ENCODE measurements at regions not wholly inside any gene's neighbourhood (a gene's known extent, or its start where the extent isn't known, plus 50 kb on each side); places are given as distances from the start of the nearest gene placed in this dataset.

DNA sequence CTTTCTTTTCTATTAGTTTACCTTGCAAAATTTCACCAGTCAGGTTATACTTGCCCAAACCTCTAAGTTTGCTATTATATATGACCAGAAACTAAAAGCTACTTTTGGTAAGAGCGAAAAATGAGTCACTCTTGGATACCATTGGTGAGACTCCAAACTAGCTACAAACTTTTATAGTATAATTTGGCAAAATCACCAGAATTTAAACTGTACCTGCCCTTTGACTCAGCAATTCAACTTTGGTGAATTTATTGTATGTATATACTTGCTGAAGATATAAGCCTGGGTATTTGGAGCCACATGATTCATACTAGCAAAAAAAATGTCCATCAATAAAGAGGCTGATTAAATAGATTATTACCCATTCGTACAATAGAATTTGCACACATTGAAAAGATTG, 178.7 kb upstream of the STEAP1 start:
- Histone ChIP-seq H3K36me3 (ENCODE audit: insufficient read depth, low read length) (no peaks in the 10 kb centered on the region), H3K4me1 (ENCODE audit: control insufficient read depth, insufficient read depth, low read length, unreplicated experiment) (no peaks in the 10 kb centered on the region), H3K27ac (ENCODE audit: low read depth, low read length) (no peak overlapping the region), H3K79me2 (ENCODE audit: control insufficient read depth, insufficient read depth, low read length, unreplicated experiment) (no peaks in the 10 kb centered on the region), H3K27me3 (ENCODE audit: insufficient read depth, low read length) (no peaks in the 10 kb centered on the region), H3K4me3 (ENCODE audit: low read depth, low read length) (no peak overlapping the region), H2AFZ (ENCODE audit: low read length, unreplicated experiment) (no peak overlapping the region)

DNA sequence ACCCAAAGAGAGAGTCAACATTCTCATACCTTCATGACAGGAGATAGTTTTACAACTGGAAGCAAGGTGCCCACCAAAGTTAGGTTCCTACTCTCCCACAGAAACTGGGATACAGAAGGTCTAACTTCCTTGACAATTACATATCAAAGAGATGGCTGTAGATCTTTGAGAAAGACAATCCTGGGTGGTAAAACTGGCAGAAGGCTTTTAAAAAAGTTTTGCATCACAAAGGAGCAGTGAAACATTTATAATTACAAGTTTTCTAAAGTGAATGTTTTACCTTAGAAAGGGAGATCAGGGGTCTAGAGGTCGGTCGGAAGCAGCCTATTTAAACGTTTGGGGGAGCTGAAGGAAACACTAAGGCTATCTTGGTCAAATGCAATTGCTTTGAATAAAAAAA, 166.6 kb upstream of the STEAP1 start:
- H3K27ac ChIP-seq (ENCODE audit: low read depth, low read length) = no peak overlapping the region

DNA sequence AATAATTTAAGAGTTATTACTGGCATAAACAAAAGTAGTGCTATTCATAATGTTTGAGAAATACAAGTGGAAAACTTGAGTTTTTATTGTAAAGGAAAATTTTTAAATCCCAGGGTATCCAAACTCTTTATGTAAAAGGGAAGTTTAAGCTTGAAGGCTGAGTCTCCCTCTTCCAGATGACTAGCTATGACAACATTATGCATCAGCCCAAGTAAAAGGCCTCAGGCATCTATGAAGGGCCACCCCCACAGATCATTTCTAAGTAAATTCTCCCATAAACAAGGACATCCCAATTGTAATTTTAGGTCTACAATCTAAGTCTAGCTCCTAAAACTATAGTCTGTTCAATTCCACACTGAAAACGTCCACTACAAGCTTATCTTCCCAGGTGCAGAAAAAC, 166.2 kb upstream of the STEAP1 start:
- Histone ChIP-seq H3K36me3 (ENCODE audit: insufficient read depth, low read length) (no peaks in the 10 kb centered on the region), H3K4me3 (ENCODE audit: low read depth, low read length) (no peak overlapping the region), H3K4me1 (ENCODE audit: control insufficient read depth, insufficient read depth, low read length, unreplicated experiment) (no peaks in the 10 kb centered on the region), H2AFZ (ENCODE audit: low read length, unreplicated experiment) (no peak overlapping the region), H3K79me2 (ENCODE audit: control insufficient read depth, insufficient read depth, low read length, unreplicated experiment) (no peaks in the 10 kb centered on the region), H3K27me3 (ENCODE audit: insufficient read depth, low read length) (no peaks in the 10 kb centered on the region), H3K27ac (ENCODE audit: low read depth, low read length) (no peak overlapping the region)

More for the DNA sequence above, 166.6 kb upstream of the STEAP1 start:
- Histone ChIP-seq H2AFZ (ENCODE audit: low read length, unreplicated experiment) (no peak overlapping the region), H3K4me3 (ENCODE audit: low read depth, low read length) (no peak overlapping the region), H3K4me1 (ENCODE audit: control insufficient read depth, insufficient read depth, low read length, unreplicated experiment) (no peaks in the 10 kb centered on the region), H3K36me3 (ENCODE audit: insufficient read depth, low read length) (no peaks in the 10 kb centered on the region), H3K27me3 (ENCODE audit: insufficient read depth, low read length) (no peaks in the 10 kb centered on the region), H3K79me2 (ENCODE audit: control insufficient read depth, insufficient read depth, low read length, unreplicated experiment) (no peaks in the 10 kb centered on the region)

DNA sequence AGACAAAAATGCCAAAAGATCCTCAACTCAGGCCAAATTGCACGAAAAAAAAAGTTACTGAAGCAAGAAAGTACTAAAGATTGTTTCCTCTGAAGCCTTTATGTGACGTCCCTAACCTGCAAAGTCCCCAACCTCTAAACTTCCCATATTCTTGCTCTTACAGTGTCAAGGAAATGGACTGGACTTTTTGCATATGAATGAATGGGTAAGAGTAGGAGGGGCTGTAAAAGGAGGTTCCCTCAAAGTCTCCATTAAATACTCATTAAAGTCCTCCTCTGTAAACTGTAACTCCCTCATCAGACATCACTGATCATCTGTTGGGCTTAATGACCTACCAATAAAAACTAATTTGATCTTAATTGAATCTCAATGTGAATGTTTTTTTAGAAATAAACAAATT, 164.8 kb upstream of the STEAP1 start:
- no peaks in the 10 kb centered on the region for H3K27me3 ChIP-seq (ENCODE audit: insufficient read depth, low read length)
- H3K4me1 ChIP-seq (ENCODE audit: control insufficient read depth, insufficient read depth, low read length, unreplicated experiment) = no peaks in the 10 kb centered on the region
- H3K79me2 ChIP-seq (ENCODE audit: control insufficient read depth, insufficient read depth, low read length, unreplicated experiment) = no peaks in the 10 kb centered on the region
- no peaks in the 10 kb centered on the region for H3K36me3 ChIP-seq (ENCODE audit: insufficient read depth, low read length)
- H2AFZ ChIP-seq (ENCODE audit: low read length, unreplicated experiment) = no peak overlapping the region
- H3K4me3 ChIP-seq (ENCODE audit: low read depth, low read length) = no peak overlapping the region
- no peak overlapping the region for H3K27ac ChIP-seq (ENCODE audit: low read depth, low read length)

DNA sequence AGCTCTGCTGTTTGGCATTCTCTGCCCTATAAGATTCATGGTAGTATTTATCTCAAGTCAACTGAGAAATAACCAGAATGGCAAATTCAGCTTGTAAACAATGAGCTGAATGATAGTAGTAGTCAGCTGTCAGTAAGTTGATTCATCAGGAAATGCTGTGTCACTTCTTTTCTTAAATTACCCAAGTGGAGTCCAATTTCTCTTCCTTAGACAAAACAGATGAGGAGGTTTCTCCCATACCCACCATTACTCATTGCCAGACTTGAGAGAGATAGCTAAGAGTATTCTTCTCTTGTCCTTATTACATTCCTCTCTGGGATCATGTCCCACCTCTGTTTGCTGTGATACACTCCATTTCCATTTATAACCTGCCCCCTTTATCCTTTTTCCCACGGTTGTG, 159.8 kb upstream of the STEAP1 start:
- Histone ChIP-seq H3K79me2 (ENCODE audit: control insufficient read depth, insufficient read depth, low read length, unreplicated experiment) (no peaks in the 10 kb centered on the region), H3K27me3 (ENCODE audit: insufficient read depth, low read length) (no peaks in the 10 kb centered on the region), H3K4me3 (ENCODE audit: low read depth, low read length) (no peak overlapping the region), H3K27ac (ENCODE audit: low read depth, low read length) (no peak overlapping the region), H2AFZ (ENCODE audit: low read length, unreplicated experiment) (no peak overlapping the region), H3K36me3 (ENCODE audit: insufficient read depth, low read length) (no peaks in the 10 kb centered on the region), H3K4me1 (ENCODE audit: control insufficient read depth, insufficient read depth, low read length, unreplicated experiment) (no peaks in the 10 kb centered on the region)

DNA sequence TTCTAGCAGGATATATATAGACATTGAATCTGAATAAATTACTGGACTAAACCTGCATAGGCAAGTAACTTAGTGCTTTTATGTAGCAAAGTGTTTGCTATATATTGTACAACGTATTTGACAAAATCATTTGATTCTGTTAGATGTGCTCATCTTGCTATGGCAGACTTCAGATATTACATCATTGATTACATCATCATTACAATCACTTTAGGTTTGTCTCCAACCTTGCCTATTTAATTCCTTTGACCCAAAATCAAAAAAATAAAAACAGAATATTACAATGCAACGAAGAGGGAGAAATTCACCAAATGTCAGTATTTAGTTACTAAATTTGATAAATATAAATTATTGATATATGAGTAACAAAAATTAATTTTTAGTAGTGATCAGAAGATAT, 155.7 kb upstream of the STEAP1 start:
- no peak overlapping the region for H2AFZ ChIP-seq (ENCODE audit: low read length, unreplicated experiment)

DNA sequence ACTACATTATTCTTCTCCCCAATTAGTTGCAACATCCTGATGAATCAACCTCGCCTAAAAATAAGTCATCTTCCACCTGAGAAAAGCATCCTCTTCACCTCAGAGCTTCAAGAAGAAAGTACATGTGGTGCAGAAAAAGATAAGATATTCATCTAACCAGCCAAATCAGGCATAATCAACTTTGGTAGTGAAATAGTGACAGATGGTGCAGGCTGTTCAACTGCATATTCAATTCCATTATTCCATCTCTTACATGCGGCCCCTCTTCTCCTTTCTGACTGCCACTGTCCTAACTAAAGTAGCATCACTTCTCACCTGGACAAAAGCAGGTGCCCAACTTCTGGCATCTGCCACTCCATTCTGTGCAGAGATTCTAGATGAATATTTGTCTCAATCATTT, 148.4 kb upstream of the STEAP1 start:
- Histone ChIP-seq H3K27ac (ENCODE audit: low read depth, low read length) (no peak overlapping the region), H3K79me2 (ENCODE audit: control insufficient read depth, insufficient read depth, low read length, unreplicated experiment) (no peaks in the 10 kb centered on the region), H3K4me1 (ENCODE audit: control insufficient read depth, insufficient read depth, low read length, unreplicated experiment) (no peaks in the 10 kb centered on the region), H3K4me3 (ENCODE audit: low read depth, low read length) (no peak overlapping the region), H3K36me3 (ENCODE audit: insufficient read depth, low read length) (no peaks in the 10 kb centered on the region), H3K27me3 (ENCODE audit: insufficient read depth, low read length) (no peaks in the 10 kb centered on the region), H2AFZ (ENCODE audit: low read length, unreplicated experiment) (no peak overlapping the region)

More for the DNA sequence above, 155.7 kb upstream of the STEAP1 start:
- no peak overlapping the region for H3K27ac ChIP-seq (ENCODE audit: low read depth, low read length)
- no peaks in the 10 kb centered on the region for H3K36me3 ChIP-seq (ENCODE audit: insufficient read depth, low read length)
- H3K27me3 ChIP-seq (ENCODE audit: insufficient read depth, low read length) = no peaks in the 10 kb centered on the region
- no peak overlapping the region for H3K4me3 ChIP-seq (ENCODE audit: low read depth, low read length)
- H3K79me2 ChIP-seq (ENCODE audit: control insufficient read depth, insufficient read depth, low read length, unreplicated experiment) = no peaks in the 10 kb centered on the region
- no peaks in the 10 kb centered on the region for H3K4me1 ChIP-seq (ENCODE audit: control insufficient read depth, insufficient read depth, low read length, unreplicated experiment)

DNA sequence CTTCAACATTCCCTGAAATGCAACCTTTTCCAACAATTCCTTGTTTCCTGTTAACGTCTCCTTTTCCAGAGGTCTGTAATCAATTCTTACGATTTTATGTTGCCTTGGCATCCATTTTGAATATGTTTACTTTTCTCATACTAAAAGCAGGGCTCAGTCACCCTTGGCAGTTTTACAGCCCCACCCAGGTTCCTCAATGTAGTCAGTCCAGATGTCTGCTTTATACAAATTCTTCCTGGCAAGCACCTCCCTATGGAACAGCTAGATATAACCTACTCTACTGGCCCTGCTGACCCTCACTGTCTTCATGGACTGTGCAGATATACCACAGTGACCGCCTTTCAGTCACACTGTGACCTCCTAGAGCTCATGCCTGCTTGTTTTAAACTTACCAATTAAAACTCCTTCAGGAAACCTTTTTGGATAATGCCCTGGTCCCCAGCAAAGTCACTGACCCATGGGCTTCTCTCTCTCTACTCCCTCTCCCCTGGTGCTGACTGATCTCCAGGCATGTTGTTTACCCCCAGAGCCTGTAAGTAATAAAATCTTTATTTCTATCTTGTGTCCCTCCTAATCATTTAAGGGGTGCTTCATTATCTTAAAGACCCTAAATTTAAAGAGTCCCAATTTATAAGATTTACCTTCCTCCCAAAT, 147.1 kb upstream of the STEAP1 start:
- Histone ChIP-seq H2AFZ (ENCODE audit: low read length, unreplicated experiment) (no peak overlapping the region), H3K27me3 (ENCODE audit: insufficient read depth, low read length) (no peaks in the 10 kb centered on the region), H3K36me3 (ENCODE audit: insufficient read depth, low read length) (no peaks in the 10 kb centered on the region), H3K4me3 (ENCODE audit: low read depth, low read length) (no peak overlapping the region), H3K79me2 (ENCODE audit: control insufficient read depth, insufficient read depth, low read length, unreplicated experiment) (no peaks in the 10 kb centered on the region), H3K27ac (ENCODE audit: low read depth, low read length) (no peak overlapping the region), H3K4me1 (ENCODE audit: control insufficient read depth, insufficient read depth, low read length, unreplicated experiment) (no peaks in the 10 kb centered on the region)

DNA sequence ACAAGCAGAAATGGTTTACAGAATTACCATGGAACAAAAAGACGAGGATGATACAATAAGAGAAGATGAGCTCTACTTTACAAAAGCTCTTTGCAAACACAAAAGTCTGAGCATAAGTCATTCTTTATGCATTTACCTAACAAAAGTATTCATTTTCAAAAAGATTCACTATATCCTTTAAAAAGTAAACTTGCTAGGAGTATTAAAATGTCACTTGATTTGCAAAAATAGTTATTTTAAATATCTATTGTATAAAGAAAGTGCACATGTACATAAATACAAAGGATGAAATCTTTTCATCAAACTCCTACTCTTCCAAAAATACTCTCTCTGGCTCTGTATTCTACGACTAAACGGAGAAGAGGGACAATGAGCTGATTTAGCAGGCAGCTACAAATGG, 146.4 kb upstream of the STEAP1 start:
- no peak overlapping the region for H3K27ac ChIP-seq (ENCODE audit: low read depth, low read length)
- H3K79me2 ChIP-seq (ENCODE audit: control insufficient read depth, insufficient read depth, low read length, unreplicated experiment) = no peaks in the 10 kb centered on the region
- no peak overlapping the region for H2AFZ ChIP-seq (ENCODE audit: low read length, unreplicated experiment)
- H3K36me3 ChIP-seq (ENCODE audit: insufficient read depth, low read length) = no peaks in the 10 kb centered on the region
- no peaks in the 10 kb centered on the region for H3K4me1 ChIP-seq (ENCODE audit: control insufficient read depth, insufficient read depth, low read length, unreplicated experiment)
- H3K4me3 ChIP-seq (ENCODE audit: low read depth, low read length) = no peak overlapping the region
- H3K27me3 ChIP-seq (ENCODE audit: insufficient read depth, low read length) = no peaks in the 10 kb centered on the region

DNA sequence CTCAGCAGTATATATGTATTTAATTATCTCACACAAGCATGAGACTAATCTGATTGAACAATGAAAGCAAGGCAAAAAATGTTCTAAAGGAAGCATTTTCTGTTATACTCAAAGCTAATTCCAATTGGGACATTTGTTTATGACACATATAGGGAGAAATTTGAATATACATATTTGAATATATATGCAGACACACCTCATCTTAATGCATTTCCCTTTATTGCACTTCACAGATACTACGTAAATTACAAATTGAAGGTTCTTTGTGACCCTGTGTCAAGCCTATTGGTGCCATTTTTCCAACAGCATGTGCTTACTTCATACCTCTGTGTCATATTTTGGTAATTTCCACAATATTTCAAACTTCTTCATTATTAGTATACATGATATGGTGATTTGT, 132.1 kb upstream of the STEAP1 start:
- H3K27ac ChIP-seq (ENCODE audit: low read depth, low read length) = no peak overlapping the region
- H2AFZ ChIP-seq (ENCODE audit: low read length, unreplicated experiment) = no peak overlapping the region
- H3K36me3 ChIP-seq (ENCODE audit: insufficient read depth, low read length) = no peaks in the 10 kb centered on the region
- H3K4me3 ChIP-seq (ENCODE audit: low read depth, low read length) = no peak overlapping the region
- H3K79me2 ChIP-seq (ENCODE audit: control insufficient read depth, insufficient read depth, low read length, unreplicated experiment) = no peaks in the 10 kb centered on the region
- no peaks in the 10 kb centered on the region for H3K4me1 ChIP-seq (ENCODE audit: control insufficient read depth, insufficient read depth, low read length, unreplicated experiment)
- no peaks in the 10 kb centered on the region for H3K27me3 ChIP-seq (ENCODE audit: insufficient read depth, low read length)

DNA sequence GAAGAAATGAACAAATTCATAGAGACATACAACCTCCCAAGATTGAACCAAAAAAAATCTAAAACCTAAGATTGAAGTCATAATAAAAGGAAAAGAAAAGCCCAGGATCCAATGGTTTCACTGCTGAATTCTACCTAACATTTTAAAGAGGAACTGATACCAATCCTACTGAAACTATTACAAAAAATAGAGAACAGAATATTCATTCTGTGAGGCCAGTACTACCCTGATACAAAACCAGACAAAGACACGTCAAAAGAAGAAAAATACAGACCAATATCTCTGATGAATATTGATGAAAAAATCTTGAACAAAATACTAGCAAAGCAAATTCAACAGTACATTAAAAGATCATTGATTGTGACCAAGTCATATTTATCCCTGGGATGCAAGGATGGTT, 128.5 kb upstream of the STEAP1 start:
- Histone ChIP-seq H3K36me3 (ENCODE audit: insufficient read depth, low read length) (no peaks in the 10 kb centered on the region), H3K4me3 (ENCODE audit: low read depth, low read length) (no peak overlapping the region), H3K79me2 (ENCODE audit: control insufficient read depth, insufficient read depth, low read length, unreplicated experiment) (no peaks in the 10 kb centered on the region), H3K27me3 (ENCODE audit: insufficient read depth, low read length) (no peaks in the 10 kb centered on the region), H3K27ac (ENCODE audit: low read depth, low read length) (no peak overlapping the region), H2AFZ (ENCODE audit: low read length, unreplicated experiment) (no peak overlapping the region), H3K4me1 (ENCODE audit: control insufficient read depth, insufficient read depth, low read length, unreplicated experiment) (no peaks in the 10 kb centered on the region)
